Gastrocnemius medialis (tissue), 4 donors: ENCODE measurements at regions not wholly inside any gene's neighbourhood (a gene's known extent, or its start where the extent isn't known, plus 50 kb on each side); places are given as distances from the start of the nearest gene placed in this dataset.

Experiments used
- CTCF ChIP-seq, 5 experiments: fragments of 450-650 bp in 3 of 5; fragments of 200-600 bp in 2 of 5; sonication (generic) in 2 of 5; IDR thresholded peaks in 4 of 5; conservative IDR thresholded peaks in 1 of 5; 1 replicate in 4 of 5; 2 replicates in 1 of 5; pipeline ENCODE4 v1.5.1; 2016 to 2019; ENCODE audit warnings: antibody characterized with exemption in 5 of 5, mild to moderate bottlenecking in 3 of 5, moderate library complexity in 3 of 5
- POLR2A ChIP-seq, 2 donors: fragments of 450-650 bp; IDR thresholded peaks; one replicate each; pipeline ENCODE4 v1.6.1; 2017; ENCODE audit warnings: antibody characterized with exemption in 2 of 2, mild to moderate bottlenecking in 2 of 2, moderate library complexity in 2 of 2

- TF ChIP-seq CTCF (IDR thresholded peaks at IDR 0.05 in 4 of 5, conservative IDR thresholded peaks at IDR 0.05 in 1 of 5) (no peak), POLR2A (IDR thresholded peaks at IDR 0.05) (no peak)
These were observed 527.7 kb upstream of the TGFBR2 start for GRCh38 chr3:30078736-30079135.
